Choroid plexus epithelial cell (primary cell): ENCODE measurements at regions not wholly inside any gene's neighbourhood (a gene's known extent, or its start where the extent isn't known, plus 50 kb on each side); places are given as distances from the start of the nearest gene placed in this dataset.

Experiments
- DNase-seq: peaks from one replicate; pipeline ENCODE4 v3.0.0-alpha.2; 2010; ENCODE audit warnings: low read depth
- H3K4me3 ChIP-seq: 2 replicates; pipeline ENCODE4 v1.5.1; 2011; ENCODE audit warnings: low read depth, mild to moderate bottlenecking, control low read depth, low read length, moderate library complexity
- TF ChIP-seq, protein P1 (sequence below): conservative IDR thresholded peaks from 2 replicates; pipeline ENCODE4 v1.5.1; 2011; ENCODE audit warnings: low read depth, mild to moderate bottlenecking, control low read depth, inconsistent platforms, low read length, moderate library complexity

DNA sequence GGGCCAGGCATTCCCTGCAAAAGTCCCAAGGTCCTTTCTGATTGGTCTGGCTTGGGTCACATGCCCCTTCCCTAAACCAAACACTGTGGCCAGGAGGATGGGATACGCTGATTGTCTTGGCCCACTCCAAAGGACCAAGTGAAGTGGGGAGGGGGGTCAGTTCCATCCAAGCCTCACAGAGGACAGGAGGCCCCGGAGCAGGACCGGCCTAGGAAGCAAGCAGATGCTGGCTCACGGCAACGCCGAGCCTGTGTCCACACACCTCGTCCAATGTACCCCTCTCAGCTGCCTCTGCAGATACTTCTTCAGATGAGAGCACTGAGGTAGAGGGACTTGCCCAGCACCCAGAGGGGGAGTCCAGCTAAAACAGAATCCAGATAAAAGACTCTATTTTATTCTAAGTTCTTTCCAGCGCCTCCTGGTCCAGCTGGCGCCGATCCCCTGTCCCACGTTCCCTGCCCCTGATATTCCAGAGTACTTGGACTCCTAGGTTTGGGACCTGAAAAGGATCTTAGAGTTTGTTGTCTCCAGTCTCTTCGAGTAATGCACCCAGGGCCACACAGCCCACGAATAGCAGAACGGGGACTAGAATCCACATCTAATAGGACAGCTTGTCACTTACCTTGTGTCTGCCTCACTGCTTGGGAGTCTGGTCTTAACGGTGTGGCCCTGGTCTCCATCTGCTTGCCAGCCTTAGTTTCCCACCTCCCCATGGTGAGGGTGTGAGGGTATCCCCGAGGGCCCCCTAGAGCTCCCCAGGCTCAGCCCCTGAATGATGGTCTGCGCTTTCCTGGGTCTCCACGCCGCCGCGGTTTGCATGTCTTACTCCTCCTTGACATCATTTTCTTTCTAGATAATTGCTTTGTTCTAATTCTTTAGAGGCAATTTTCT lies 72.4 kb upstream of the UNC5A start:
- TF ChIP-seq, protein P1, sequence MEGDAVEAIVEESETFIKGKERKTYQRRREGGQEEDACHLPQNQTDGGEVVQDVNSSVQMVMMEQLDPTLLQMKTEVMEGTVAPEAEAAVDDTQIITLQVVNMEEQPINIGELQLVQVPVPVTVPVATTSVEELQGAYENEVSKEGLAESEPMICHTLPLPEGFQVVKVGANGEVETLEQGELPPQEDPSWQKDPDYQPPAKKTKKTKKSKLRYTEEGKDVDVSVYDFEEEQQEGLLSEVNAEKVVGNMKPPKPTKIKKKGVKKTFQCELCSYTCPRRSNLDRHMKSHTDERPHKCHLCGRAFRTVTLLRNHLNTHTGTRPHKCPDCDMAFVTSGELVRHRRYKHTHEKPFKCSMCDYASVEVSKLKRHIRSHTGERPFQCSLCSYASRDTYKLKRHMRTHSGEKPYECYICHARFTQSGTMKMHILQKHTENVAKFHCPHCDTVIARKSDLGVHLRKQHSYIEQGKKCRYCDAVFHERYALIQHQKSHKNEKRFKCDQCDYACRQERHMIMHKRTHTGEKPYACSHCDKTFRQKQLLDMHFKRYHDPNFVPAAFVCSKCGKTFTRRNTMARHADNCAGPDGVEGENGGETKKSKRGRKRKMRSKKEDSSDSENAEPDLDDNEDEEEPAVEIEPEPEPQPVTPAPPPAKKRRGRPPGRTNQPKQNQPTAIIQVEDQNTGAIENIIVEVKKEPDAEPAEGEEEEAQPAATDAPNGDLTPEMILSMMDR, result no peak
- no peak for DNase-seq

DNA sequence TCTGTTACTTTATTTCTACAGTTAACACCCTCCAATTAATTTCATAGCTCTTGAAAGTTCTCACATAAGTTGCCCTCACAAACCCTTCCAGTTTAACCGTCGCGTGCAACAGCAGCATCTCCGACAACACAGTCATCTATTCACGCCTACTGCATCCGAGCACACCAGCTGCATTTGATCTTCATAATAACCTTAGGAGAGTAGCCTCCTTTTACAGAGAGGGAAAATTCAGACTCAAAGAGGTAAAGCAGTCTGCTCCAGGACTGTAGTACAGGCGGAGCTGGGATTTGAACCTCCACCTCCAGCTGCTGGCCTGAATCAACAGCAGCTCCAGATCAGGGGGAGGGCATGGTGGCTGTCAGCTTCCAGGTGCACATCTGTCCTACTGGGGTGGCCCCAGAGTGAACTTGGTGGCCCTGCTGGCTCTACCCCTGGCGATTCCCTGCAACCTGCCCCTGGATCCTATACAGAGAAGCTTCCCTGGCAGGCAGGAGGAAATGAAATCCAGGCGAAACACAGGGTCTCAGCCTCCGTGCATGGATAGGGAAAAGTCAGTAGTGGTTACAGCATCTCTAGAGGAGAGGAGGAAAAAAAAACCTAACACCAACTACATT lies 71.6 kb upstream of the UNC5A start:
- no peak overlapping the region for H3K4me3 ChIP-seq
- TF ChIP-seq, protein P1, result no peak
- no peak for DNase-seq

More for the DNA sequence above, 72.4 kb upstream of the UNC5A start:
- no peak overlapping the region for H3K4me3 ChIP-seq

DNA sequence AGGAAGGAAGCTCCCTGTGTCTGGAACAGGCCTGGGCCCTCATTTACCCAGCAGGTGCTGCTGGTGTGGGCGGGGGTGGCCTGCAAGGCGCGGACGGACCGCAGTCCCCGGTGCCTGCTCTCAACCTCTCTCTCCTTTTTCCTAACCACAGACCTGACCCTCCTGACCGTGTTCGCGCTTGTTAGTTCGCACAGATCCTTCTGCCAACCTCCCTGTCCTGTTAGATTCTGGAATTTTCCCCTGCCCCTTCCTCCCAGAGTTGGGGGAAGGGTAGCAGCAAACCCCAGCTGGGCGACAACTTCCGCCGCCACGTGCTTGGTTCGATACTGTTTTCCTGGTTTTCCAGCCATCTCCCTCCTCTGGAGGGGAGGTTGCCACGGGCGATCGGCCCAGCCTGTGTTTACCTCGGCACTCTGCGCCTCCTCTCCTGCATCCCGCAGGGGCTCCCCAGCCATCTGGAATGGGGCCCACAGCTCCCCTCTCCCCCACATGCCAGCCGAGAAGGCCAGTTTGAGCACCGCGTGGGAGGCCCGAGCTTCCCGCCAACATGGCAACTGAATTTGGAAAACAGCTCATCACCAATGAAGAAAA lies 70.8 kb upstream of the UNC5A start:
- DNase-seq, result no peak
- H3K4me3 ChIP-seq, result no peak overlapping the region
- TF ChIP-seq, protein P1, result no peak

DNA sequence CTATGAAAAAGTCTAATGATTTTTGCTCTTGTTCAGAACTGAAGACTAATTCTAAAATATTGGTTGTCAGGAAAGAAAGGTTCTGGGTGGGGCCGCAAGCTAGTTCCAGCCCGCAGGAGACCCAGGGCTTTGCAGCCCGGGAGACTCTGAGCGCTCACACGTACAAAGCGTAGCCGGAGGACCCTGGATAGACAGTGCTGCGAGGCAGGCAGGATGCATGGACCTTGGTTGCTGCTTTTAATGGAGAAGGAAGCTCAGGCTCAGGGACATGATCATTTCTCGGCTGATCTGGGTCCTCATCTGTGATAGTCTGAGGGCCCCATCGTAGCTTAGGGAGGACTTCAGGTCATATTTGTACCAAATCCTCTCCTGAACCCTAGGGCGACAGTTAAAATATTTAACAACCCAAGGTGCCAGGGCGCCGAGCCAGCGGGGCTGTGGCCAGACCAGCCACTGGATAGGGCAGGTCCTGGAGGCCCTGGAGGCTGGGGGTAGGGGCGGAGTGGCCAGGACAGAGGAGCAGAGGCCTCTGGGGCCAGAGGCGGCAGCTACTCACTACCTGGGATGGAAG lies 70.1 kb upstream of the UNC5A start:
- DNase-seq, result no peak
- TF ChIP-seq, protein P1, result no peak
- no peak overlapping the region for H3K4me3 ChIP-seq

DNA sequence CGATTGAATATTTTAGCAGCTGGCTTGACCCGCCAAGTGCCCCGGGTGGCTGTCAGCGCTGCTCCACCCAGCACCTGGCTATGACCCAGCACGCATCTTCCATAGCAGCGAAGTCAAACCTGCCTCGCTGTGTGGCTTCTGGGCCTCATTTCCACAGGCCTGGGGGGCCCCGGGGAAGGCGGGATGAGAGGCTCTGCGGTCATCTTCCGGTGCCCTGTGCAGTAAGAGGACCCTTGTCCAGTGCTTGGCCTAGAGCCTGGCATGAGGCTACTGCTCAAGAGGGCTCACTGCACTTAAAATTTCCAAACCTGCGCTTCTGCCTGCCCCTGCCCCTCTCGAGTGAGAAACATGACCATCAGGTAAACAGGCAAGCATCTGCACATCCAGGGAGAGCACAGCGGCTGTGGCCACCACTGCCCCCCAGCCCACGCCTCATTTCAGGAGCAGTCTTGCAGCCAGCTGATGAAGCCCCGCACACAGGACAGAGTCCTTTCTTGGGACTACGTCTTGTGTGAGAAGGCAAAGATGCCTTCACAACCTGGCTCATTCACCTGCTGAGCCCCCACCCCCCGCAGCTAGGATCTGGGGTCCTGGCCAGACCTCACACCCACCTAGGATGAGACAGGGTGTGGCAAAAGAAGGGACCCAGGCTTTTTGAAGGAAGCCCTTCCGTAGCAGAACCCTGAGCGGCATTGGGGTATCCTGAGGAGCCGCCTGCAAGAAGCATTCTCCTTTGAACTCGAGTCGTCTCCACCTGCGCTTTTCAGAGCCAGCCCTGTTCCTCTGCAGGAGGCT lies 69.5 kb upstream of the UNC5A start:
- no peak for DNase-seq
- TF ChIP-seq, protein P1, result no peak
- no peak overlapping the region for H3K4me3 ChIP-seq

DNA sequence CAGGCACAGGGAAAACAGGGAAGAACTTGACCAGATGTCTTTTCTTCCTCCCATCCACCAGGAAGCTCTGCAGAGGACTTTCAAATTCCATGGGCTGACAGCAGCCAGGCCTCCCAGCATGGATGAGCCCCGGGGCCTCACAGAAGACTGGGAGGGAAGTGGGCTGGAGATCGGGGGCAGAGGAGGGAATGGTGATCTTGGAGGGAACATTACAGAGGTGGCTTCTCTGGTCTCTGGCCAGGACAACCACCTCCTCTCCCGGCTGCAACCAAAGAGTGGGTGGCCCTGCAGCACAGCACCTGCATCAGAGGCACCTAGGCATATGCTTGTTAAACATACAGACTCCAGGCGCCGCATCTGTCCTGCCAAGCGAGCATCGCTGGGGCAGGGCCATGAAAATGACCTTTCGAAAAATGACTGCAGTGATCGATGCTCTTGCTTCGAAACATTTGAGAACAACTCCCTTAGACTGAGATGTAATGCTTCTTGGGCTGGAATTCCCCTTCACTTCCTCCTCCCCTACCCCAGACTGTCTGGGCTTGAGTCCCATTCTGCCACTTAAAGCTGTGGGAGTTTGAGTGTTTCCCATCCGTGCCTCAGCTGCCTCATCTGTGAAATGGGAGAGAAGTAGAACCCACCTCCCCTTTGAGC lies 68.7 kb upstream of the UNC5A start:
- TF ChIP-seq, protein P1, result no peak
- DNase-seq, result no peak
- no peak overlapping the region for H3K4me3 ChIP-seq
